PC-3 (cell line): ENCODE measurements at regions not wholly inside any gene's neighbourhood (a gene's known extent, or its start where the extent isn't known, plus 50 kb on each side); places are given as distances from the start of the nearest gene placed in this dataset.

Experiments used
- EZH2 ChIP-seq: fragments of 300-600 bp; sonication (generic); IDR thresholded peaks from one replicate; pipeline ENCODE4 v1.6.1; 2017; ENCODE audit warnings: antibody characterized with exemption, mild to moderate bottlenecking, low read length; ENCODE audit not compliant: unreplicated experiment
- TF ChIP-seq, protein P1 (sequence below): fragments of 300-600 bp; sonication (generic); conservative IDR thresholded peaks from 2 replicates; pipeline ENCODE4 v1.5.1; 2017; ENCODE audit warnings: antibody characterized with exemption, low read depth, mild to moderate bottlenecking, low read length

DNA sequence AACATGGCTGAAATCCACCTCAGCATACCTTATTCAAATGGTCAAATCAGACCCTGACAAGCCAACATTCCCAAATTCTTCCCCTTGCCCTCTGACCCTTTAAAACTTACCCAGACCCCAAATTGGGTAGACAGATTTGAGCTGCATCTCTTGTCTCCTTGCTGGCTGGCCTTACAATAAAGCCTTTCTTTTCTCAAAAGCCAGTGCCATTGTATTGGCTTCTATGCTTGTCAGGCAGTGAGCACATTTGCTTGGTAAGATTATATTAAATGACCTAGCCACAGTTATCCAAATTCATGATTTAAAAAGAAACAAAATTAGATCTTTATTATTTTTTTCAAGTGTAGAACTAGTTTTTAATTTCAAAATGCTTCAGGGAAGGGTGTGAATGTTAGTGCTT, 67.8 kb upstream of the FAM83B start:
- TF ChIP-seq, protein P1, sequence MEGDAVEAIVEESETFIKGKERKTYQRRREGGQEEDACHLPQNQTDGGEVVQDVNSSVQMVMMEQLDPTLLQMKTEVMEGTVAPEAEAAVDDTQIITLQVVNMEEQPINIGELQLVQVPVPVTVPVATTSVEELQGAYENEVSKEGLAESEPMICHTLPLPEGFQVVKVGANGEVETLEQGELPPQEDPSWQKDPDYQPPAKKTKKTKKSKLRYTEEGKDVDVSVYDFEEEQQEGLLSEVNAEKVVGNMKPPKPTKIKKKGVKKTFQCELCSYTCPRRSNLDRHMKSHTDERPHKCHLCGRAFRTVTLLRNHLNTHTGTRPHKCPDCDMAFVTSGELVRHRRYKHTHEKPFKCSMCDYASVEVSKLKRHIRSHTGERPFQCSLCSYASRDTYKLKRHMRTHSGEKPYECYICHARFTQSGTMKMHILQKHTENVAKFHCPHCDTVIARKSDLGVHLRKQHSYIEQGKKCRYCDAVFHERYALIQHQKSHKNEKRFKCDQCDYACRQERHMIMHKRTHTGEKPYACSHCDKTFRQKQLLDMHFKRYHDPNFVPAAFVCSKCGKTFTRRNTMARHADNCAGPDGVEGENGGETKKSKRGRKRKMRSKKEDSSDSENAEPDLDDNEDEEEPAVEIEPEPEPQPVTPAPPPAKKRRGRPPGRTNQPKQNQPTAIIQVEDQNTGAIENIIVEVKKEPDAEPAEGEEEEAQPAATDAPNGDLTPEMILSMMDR: no peak
- TF ChIP-seq EZH2: no peak
